Activated T-cell treated with anti-CD3 and anti-CD28 coated beads for 24 hours (primary cell): ENCODE measurements at regions not wholly inside any gene's neighbourhood (a gene's known extent, or its start where the extent isn't known, plus 50 kb on each side); places are given as distances from the start of the nearest gene placed in this dataset.
"Not testable (repeated sequence)": the region's sequence is repeated elsewhere in the genome, so short reads cannot be mapped to it uniquely, and the experiment has no call there.

Source experiments
- DNase-seq: peaks from one replicate; pipeline ENCODE4 v3.0.0-alpha.2; 2020; ENCODE audit warnings: low read depth

DNA sequence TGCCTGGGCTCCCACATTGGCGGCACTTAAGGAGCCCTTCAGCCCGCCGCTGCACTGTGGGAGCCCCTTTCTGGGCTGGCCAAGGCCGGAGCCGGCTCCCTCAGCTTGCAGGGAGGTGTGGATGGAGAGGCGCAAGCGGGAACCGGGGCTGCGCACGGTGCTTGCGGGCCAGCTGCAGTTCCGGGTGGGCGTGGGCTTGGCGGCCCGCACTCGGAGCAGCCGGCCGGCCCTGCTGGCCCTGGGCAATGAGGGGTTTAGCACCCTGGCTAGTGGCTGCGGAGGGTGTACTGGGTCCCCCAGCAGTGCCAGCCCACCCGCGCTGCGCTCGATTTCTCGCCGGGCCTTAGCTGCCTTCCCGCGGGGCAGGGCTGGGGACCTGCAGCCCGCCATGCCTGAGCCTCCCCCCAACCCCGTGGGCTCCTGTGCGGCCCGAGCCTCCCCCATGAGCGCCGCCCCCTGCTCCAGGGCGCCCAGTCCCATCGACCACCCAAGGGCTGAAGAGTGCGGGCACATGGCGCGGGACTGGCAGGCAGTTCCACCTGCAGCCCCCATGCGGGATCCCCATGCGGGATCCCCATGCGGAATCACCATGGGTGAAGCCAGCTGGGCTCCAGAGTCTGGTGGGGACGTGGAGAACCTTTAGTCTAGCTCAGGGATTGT lies 998.9 kb upstream of the MIR17HG start:
- DNase-seq = not testable (repeated sequence)

DNA sequence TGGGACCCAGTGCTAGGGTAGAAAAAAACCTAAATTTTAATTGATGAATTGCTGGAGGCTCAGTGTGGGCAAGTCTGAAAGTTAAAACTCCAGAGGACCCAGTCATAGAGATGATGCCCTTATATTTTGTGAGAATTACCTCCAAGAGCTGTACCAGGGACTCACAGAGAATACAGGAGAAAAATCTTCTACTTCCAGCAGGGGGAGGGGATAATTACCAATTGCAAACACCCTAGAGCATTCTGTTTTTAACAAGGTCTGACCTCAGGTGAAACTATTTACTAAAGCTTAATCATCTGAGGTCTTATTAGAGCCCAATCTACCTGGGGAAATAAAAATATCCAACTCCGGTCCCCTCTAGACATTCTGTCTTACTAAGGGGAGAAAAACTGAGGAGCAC lies 994.7 kb upstream of the MIR17HG start:
- DNase-seq = no peak

DNA sequence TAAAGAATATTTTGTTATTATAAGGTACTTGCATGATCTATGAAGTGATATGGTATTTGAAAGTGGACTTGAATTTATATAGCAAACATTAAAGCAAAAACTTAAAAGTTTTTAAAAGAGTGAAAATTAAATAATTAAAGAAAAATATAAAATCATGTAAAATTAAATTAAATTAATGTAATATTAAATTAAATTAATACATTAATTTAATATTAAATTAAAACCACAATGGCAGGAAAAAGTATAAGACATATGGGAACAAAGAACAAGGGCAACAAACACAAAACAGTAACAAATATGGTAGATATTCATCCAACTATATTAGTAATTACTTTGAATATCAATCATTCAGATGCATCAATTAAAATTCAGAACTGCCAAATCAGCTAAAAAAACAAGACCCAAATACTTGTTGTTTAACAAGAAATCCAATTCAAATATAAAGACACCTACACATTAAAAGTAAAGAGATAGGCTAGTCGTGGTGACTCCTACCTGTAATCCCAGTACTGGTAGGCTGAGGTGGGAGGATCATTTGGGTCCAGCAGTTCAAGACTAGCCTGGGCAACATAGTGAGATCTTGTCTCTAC lies 992.2 kb upstream of the MIR17HG start:
- DNase-seq = no peak

DNA sequence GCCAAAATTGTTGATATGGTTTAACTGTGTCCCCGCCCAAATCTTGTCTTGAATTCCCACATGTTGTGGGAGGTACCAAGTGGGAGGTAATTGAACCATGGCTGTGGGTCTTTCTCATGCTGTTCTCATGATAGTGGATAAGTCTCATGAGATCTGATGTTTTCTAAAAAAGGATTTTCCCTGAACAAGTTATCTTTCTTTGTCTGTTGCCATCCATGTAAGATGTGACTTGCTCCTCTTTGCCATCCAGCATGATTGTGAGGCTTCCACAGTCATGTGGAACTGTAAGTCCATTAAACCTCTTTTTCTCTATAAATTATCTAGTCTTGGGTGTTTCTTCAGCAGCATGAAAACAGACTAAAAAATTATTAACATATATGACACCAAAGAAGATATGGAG lies 986.7 kb upstream of the MIR17HG start:
- no peak for DNase-seq

DNA sequence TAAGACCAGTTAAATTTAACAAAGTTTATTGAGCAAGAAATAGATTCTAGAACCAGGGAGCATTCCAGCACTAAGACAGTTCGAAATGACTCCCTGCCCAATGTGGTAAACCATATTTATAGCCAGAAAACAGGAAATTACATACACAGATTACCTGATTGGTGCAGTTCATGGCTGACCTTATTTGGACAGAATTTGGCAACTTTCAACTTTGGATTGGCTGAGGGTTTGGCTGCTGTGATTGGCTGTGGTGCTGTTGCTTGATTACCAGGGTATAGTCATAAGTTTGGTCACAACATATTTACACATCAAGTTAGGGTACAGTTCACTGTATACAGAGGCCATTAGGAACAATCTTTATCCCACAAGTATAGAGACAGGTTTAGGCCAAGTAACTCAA lies 984.8 kb upstream of the MIR17HG start:
- DNase-seq = no peak

DNA sequence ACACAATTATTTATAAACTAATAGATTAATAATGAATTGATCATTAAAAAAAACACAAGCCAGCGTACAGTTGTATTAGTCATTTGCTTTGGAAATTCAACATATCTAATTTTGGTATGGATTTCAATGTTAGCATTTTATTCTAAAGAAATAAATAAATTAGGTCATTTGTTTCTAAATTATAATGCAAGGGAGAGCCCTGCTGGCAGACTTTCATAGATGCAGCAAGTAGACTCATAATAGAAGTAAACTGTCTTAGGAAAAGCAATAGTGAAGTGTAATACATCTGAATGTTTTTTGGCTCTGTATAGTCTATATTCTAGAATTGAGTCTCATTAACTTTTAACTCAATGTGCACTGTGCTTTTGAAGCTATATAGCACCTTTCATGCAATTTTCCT lies 982.4 kb upstream of the MIR17HG start:
- DNase-seq = no peak

DNA sequence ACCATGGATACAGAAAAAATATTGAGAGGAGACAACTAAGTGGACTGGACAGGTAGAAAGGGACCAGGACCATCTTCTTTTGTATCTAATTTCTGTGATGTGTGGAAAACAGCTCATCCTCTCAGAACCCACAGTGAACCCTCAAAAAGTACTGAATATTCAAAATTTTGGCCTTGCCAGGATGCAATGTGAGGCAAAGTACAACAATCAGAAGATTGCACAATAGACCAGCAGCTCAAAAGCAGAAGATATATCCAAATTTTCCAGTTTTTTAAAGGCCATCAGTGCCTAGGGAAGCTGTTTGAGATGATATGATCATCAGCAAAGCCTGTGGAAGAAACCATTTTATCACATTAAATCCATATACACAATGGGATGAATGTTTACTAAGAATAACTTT lies 973.3 kb upstream of the MIR17HG start:
- DNase-seq = no peak

DNA sequence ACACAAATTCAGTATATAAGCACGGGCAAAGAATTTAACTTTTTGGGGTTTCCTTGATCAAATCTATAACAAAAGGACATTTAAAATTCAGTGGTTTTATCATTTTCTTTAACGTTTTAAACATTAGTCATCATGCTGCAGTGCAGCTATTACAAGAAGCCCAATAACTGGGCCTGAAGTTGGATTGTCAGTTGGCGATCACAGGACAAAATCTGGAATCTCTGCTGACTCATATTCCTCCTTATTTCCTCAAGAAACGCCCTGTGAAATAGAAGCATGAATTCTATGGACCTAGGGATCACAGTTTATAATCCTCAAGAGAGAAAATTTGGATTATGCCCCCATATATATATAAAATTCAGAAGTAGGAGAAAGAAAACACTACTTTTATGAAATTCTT lies 971.6 kb upstream of the MIR17HG start:
- no peak for DNase-seq

DNA sequence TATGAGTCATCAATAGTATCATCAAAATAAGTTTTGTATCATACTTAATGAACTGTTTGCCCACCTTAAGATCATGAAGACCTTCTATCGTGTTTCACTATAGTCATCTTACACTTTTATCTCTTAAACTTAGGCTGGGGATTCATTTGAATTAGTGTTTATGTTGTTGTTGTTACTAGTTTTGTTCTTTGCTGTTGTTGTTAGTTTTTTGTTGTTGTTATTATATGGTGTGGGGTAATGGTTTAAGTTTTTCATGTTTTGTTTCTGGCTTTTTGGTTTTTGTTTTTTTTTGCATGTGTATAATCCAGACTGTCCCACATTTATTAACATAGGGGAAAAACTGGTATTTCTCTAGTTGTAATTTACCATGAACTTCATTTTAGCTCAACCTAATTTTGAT lies 965.1 kb upstream of the MIR17HG start:
- DNase-seq = no peak

DNA sequence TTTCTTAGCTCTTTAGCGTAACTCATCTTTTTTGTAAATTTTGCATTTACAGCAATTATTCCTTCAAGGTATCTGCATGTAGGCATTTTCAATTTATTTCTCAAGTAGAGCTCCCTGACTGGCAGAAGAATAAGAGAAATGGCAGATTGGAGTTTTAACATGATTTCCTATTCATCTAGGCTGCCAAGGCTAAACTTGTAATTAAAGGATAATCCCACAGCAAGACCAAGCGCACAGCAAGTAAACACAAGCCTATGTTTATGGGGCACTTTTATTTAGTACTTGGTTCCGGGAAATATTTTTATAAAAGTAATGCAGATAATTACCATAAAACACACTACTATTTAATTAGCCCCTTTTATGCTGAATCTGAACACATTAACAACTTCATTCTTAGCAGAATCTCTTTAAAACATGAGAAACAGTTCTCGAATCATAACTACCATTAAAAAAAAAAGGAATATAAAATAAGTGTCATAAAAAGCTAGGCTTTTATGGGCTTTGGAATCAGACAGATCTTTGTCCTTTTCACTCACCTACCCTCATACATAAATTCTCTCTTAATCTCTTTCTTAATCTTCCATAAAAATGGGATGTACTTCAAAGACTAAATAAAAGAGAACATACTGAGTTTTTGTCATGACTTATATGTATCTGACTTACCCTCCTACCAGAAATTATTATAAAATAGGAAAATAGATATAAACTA lies 961.6 kb upstream of the MIR17HG start:
- no peak for DNase-seq

DNA sequence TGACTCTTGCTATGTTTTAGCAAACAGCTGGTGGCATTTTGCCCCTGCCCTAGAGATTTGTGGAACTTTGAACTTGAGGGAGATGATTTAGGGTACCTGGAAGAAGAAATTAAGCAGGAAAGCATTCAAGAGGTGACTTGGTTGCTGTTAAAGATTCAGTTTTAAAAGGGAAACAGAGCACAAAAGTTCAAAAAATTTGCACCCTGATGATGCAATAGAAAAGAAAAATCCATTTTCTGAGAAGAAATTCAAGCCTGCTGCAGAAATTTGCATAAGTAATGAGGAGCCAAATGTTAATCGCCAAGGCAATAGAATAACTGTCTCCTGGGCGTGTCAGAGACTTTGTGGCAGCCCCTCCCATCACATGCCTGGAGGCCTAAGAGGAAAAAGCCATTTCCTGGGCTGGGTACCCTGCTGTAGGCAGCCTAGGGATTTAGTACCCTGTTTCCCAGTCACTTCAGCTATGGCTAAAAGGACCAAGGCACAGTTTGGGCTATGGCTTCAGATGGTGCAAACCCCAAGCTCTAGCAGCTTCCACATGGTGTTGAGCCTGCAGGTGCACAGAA lies 958.5 kb upstream of the MIR17HG start:
- DNase-seq = no peak

DNA sequence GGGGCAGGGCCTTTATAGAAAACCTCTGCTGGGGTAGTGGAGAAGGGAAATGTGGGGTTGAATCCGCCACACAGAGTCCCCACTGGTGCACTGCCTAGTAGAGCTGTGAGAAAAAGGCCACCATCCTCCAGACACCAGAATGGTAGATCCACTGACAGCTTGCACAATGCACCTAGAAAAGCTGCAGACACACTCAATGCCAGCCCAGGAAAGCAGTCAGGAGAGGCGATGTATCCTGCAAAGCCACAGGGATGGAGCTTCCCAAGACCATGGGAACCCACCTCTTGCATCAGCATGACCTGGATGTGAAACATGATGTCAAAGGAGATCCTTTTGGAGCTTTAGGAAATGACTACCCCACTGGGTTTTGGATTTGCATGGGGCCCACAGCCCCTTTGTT lies 958.0 kb upstream of the MIR17HG start:
- no peak for DNase-seq

DNA sequence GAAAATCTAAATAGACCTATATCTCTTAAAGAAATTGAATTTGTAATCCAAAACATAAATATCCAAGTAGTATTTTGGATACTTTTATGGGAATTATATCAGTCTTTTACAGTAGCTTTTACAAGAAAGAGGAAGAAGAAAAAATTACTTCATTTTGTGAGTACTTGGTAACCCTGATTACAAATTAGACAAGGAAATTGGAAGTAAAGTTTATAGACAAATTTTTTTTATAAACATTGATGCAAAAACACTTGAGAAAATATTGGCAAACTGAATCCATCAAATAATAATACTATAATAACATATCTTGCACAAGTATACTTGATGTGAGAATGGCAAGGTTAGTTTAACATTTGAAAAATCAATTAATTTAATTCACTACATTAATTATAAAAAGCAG lies 954.1 kb upstream of the MIR17HG start:
- DNase-seq = no peak

DNA sequence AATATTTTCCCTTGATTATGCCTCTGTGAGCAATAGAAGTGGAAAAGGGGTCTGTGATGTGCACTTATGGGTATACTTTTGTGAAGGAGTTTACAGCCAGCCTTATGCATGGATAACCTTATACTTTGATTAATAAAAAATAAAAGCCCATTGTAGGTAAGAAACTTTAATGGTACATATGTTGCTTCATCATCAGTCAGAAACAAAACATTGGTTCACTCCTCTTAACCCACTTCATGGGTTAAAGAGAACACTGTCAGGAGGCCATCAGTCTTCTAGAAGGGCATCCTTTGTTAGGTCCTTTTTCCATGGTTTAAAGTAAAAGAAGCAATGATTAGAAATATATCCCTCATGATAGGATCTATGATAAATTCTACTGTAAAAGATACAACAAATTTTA lies 952.1 kb upstream of the MIR17HG start:
- DNase-seq = no peak

DNA sequence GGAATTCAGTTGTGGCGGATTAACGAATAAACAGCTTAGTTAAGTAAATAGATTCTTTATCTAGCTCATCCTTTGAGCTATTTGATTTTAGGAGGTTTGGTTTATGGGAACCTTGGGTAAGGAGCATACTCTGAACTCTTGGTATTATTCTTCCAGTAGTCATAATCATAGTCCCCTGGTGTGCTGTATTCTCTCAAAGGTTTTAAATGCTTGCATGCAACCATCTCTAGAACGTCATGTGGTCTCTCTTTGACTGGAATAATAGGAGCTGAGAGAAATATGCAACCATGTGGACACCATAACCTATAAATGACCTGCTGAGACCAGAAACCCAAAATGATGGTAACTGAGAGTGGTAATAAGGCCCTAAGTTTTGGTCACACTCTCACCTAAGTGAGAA lies 951.6 kb upstream of the MIR17HG start:
- DNase-seq = no peak

DNA sequence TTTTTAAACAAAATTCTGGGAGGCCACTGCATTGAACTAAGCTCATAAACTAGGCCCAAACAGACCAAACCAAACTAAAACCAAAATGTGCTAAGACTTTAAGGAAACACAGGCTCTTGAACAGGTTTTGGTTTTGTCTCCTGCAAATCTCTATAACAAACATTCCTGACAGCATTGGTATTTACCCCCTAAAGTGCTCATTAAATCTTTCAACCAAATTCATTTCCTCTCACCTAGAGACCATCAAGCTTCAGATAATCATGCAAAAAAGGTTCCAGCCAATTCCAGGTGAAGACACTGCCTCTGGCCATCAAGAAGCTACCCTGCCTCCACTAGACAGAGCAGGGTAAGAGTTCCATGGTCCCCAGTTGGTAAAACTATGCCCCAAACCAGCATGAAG lies 951.2 kb upstream of the MIR17HG start:
- DNase-seq = no peak

DNA sequence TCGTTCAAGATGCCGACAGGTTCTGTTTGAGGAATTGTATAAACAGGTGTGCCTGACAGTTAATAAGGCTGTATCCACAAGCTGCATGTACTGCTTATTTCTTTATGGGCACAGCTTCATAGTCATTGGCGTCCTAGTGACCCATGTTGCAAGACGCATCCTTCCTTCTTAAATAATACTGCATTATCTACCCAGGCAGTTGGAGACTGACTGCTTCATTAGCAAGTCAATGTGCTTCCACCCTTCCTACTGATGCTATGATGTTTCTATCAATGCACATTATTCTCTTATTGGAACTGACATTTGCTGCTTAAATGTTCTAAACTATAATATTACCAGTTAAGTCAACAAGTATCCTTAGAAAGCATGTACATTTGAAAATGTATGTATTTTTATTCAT lies 950.0 kb upstream of the MIR17HG start:
- DNase-seq = no peak

DNA sequence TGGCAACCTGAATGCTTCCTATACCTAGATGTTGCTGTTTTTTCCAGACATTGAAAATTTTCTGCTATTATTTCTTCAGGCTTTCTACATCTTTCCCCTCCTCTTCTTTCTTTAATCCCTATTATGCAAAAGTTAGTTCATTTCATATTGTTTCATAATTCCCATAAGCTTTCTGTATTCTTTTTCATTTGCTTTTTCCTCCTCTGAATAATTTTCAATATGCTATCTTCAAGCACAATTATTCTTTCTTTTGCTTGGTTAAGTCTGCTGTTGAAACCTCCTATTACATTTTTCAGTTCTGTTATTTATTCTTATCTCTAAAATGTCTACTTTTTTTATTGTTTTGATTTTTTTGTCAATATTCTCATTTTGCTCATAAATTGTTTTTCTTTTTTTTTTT lies 947.1 kb upstream of the MIR17HG start:
- no peak for DNase-seq

DNA sequence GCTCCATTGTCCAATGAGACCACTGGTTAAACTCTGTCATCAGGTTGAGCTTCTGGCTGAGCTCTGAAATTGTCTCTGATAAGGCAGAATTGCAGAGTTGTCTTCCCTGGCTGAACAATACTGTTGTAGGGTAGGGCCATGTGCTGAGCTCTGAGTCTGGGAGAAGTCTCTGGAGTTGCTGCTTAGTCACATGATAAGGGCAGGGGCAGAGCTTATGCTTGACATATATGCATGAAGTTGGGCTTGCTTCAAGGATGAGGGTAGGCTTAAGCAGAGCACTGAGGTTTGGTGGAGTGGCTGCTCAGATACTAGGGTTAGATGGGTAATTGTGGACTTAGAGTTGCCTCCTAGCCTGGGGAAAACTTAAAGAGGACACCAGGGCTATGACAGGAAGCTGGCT lies 946.3 kb upstream of the MIR17HG start:
- no peak for DNase-seq

DNA sequence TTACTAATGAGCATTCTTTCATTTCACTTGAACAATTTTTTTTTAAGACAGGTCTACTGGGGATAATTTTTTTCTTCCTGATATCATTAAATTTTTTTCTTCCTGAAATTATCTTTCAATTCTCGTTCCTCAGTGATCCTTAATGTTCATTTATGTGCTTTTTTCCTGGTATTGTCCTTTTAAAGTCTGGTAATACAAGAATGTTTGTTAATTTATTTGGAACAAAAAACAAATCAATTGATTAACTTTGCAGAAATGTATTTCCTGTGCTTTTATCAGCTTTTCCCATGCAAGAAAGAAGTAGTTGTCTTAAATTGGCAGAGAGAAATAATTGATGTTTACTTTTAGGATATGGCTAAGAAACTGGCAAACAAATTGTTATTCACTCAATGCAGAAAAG lies 945.4 kb upstream of the MIR17HG start:
- no peak for DNase-seq

DNA sequence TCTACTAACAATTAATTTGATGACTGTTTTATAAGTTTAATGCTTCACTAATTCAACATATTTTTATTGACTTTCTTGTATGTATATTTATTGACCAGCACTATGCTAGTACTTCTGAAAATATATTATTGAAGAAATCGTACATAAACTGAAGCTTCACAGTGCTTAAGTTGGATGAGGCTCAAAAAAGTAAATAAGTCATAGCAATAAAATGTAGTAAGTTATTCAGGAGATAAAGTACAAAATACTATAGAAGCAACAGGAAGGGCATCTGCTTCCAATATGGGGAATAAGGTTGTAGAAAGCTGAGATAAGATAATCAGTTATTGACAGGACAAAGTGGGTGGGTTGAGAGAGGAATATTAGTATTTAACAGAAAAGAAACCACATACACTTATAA lies 944.9 kb upstream of the MIR17HG start:
- no peak for DNase-seq

DNA sequence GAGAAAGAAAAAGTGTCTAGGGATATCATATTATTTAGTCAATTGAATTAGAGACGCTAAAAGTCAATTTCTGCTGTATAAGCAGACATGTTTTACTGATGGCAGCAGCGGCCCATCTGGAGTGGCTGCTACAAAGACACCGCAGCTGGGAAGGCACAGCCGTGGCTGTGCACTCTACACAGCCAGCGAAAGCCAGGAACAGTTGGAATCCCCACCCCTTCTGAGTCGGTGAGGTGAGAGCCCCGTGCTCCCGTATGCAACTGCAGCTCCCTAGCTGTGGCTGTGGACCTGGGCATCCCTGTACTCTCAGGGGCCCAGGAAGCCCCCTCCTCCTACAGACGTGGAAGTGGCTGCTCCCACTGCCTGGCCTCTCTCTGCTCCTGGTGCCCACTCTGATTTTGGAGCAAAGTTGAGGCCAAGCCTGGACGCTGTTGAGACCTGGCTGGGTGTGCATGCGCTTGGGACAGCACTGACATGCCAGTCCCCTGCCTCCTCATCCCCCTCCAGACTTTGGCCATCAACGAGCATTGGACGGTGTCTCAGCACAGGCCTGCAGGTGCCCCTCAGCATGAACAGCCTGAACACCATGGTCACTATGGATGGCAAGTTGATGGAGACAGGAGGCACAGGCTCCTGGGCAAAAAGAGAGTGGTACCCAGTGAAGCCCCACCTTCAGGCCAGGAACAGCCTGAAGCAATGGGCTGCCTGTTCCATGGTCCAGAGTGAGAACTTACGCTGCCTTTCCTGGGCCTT lies 944.0 kb upstream of the MIR17HG start:
- no peak for DNase-seq

DNA sequence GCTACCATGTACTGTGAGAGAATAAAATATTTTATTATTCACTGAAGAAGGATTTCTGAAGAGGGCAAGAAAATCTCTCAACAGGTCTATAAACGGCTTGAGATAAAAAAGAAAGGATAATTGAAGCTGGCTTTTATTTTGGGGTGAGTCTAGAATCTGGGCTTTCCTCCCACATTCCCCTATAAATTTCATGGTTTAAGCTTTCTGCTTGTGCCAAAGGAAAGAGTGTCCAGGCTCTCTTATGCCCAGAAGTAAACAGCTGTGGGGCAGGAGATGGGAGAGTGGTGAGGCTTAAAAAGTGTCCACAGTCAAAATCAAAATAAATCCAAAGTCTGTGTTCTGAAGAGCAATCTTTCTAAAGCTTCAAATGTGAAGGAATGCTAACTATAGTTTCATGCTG lies 942.2 kb upstream of the MIR17HG start:
- DNase-seq = no peak
